DMS53 treated with DMSO at 0.1 percent for 48 hours (cell line): ENCODE measurements at regions not wholly inside any gene's neighbourhood (a gene's known extent, or its start where the extent isn't known, plus 50 kb on each side); places are given as distances from the start of the nearest gene placed in this dataset.

Source experiments
- DNase-seq: peaks from one replicate; lab custom pipeline; 2025; ENCODE audit not compliant: unreplicated experiment; lab: John Stamatoyannopoulos, UW

DNA sequence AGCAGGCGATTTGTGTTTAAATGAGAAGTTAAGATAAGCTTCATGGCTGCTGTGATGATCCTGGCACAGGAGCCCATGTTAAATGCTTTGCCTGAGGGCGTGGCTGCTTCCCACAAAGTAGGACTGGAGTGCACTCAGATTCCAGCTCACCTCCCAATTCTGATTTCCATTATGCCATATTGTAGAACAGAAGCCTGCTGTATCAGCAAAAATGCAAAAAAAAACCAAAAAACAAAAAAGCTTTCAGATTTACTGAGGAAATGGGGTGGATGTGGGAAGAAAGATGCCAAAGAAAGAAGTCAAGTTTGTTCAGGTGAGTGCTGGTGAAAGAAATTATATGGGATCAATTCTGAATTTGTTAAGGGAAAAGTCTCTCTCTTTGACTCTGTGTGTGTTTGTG lies 610.4 kb upstream of the NETO1 start:
- DNase-seq: no peak

DNA sequence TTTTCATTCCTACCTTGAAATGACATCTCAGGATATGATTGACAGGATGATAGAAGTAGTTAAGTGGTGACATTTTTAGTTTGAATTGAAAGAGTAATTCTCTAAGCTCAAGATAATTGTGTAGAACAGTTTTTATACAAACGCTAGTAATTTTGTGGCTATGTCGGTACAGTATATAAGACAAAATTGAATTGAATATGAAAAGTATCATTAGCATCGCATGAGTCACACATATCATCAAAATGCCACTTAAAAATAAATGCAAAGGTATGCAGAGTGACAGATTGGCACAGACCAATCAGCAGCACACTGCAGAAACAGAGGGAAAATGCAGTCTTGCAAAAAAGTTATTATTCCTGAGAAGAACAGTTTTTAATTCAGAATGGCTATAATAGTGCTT lies 608.2 kb upstream of the NETO1 start:
- DNase-seq: no peak

DNA sequence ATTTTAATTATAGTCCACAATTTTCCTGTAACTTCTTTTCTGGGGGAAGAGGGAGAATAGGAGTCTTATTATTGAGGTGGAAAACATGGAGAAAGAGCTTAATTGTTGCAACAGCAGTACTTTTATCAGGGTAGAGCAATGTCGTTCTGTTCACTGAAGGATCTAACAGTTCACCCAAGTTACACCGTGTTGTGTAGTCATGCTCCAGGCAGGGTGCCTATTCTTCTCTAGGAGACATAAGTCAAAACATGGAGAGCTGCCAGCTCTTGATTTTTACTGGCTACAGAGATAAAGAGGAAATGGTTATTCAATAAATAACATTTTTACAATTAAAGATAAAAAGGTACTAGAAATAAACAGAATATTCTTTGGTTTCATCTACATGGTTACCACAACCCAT lies 594.3 kb upstream of the NETO1 start:
- no peak for DNase-seq

DNA sequence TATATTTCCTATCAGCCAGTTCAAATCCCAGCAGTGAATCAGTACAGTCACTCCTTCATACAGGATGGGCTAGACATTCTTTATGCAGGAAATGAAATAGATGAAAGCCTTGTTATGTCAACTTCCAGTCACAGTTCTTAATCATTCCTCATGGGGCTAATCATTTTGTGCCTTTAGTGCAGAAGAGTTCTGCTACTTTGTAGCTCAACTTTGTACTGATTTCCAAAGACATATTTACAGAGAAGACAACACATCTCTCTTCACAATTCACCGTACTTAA lies 593.9 kb upstream of the NETO1 start:
- no peak for DNase-seq

DNA sequence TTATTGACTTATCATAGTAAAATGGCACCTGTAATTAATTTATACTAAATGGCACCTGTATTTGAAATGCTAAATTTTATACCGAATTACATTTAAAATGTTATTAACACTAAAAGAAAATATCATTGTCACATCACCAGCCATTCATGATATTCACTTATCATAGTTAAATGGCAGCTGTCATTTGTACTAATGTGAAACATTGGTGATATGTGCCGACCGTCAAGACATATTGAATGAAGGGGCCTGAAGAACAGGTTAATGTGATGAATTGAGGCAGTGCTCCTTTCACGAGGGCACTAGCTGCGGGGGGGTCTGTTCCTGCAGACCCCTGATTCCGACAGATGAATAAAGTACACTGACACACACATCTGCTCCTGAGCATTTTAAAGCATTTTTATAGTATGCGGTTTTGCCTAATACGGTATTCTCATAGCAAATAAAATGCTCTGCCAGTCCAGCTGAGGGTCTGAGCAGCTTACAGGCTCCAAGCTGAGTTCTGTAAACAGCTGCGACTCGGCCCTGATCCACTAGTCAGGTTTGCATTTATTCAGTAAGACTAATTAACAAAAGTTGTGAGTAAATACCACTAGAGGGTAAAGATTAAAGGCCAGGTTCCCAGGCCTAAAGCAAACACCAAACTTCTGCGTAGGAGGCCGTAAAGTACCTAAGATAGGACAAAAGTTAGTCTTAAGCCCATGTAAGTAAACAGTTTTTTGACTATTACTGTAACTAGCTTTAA lies 593.4 kb upstream of the NETO1 start:
- DNase-seq: no peak

DNA sequence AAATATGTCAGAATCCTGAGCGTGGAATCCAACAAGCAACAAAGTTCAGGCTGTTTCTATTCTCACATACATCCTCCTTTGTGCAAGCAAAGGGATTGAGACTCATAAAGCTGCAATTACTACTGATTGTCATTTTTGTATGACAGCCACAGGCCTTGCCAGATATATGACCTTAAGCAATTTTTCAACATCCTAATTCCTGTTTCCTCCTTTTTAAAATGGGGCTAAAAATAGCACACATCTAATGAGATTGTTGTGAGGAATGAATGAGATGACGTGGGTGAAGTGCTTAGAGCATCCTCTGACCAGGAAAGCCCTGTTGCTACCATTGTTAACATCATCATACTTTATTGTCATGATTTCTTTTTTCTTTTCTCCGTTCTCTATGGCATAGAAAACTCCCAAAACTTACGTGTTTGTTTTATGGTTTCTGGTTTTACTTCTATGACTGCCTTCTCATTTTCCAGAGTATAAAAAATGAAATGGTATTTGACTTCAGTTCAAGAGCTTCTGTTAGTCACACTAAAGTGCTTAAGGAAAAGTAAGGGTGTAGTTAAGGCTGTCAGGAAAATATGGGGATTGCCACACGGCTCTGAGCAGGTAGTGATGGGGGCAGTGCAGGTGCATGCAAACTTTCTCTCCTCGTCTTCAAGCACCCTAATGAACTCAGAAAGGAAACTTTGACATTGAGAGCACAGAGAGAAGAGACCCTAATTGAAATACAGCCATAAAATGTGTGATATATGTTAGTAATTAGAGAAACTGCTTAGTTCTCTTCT lies 590.6 kb upstream of the NETO1 start:
- DNase-seq: no peak

DNA sequence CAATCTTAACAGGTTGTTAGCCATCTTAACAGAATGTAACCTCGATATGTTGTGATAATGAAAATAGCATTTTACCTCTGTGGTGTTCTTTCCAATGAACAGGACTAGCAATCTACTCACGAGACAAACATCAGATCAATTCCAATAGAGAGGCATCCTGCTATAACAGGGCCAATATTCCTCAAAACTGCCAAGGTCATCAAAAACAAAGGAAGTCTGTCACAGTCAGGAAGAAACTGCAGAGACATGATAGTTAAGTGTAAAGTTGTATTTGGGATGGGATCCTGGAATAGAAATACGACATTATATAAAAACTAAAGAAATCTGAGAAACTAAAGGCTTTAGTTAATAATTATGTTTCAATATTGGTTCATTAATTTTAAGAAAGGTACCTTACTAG lies 588.9 kb upstream of the NETO1 start:
- DNase-seq: no peak

DNA sequence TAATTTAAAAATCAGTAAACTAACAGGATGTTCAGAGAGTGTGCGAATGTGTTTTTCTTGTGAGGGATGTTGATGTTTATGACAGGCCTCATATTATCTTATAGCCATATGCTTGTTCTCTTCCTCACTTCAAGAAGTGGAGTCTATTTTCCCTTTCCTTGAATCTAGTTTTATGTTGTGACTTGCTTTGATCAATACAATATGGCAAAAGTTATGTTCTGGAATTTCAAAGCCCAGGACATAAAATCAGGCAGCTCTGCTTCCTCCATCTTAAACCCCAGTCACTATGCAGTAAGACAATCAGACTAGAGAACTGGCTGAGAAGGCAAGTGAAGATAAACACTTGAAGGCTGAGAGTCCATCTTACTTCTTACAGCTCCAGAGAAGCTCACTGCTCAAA lies 585.1 kb upstream of the NETO1 start:
- no peak for DNase-seq

DNA sequence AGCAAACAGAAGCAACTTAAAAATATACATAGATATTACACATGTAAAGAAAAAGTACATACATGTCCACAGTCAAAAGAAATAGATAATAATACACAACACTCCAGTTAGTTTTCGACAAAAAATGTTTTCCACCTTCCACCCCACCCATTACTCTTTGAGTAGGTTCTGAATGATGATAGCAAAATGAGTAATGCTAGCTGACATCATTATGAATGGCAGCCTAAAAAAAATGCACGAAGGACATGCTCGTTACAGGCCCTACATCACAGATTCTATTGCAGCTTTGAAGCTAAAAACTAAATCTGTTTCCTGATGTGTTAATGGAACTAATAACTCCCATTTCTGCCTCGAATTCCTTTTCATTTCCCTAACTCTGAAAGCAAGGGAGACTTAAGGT lies 578.7 kb upstream of the NETO1 start:
- DNase-seq: no peak

DNA sequence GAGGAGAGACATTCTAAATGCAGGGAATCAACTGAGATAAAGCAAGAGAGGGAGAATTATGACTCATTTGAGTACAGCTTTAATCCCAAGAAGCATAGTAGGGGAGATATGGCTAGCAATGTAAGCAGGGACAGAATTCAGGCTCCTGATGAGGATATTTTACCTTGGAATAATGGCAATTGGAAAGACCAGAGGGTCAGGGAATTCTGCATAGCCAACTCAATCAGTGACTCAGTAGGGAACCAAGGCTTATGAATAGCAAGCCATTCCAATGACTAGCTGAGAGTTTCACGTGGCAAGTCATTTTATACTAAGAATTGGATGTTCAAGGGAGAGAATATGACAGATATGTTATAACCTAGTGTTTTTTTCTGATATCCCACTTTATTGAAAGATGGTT lies 563.8 kb upstream of the NETO1 start:
- DNase-seq: no peak

DNA sequence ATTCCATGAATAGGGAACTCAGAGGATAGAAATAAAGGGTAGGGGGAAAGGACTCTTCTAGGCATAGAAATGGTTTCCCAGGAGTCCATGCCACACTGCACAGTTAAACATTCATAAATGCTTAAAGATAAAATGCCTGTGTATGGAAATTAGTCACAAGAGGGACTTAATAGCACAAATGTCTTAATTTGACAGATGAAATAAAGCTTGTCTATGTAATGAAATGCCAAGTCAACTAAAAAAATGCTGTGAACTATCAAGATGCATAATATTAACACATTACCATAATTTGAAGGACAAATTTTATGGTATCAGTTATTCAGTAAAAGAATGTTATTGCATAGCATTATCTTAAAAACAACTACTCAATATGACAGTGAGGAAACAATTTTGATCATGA lies 553.2 kb upstream of the NETO1 start:
- no peak for DNase-seq

DNA sequence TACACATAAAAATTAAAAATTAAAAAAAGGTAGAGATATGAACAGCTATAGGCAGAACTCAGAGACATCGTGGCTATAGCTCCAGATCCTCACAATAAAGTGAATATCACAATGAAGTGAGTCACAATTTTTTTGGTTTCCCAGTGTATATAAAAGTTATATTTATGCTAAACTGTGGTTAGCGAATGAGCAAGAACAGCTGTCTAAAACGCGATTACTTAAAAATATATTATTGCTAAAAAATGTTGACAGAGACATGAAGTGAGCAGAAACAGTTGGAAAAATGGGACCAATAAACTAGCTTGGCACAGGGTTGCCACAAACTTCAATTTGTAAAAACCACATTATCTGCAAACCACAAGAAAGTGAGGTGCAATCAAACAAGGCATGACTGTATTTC lies 551.7 kb upstream of the NETO1 start:
- no peak for DNase-seq

DNA sequence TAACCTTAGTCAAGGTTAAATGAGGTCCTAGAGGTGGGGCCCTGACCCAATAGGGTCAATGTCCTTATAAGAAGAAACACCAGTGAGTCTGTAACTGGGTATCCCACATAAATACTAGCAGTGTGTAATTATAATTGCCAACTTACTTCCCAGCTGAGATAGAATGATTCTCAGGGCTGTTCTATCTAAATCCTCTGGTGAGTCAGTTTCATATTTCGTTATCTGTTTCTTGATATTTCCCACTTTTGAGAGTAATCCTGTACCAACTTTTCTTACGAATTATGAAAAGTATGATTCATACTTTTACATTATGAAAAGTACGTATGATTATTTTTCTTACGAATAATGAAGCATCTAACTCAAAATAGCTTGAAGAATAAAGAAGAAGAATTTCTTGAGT lies 546.8 kb upstream of the NETO1 start:
- DNase-seq: no peak

DNA sequence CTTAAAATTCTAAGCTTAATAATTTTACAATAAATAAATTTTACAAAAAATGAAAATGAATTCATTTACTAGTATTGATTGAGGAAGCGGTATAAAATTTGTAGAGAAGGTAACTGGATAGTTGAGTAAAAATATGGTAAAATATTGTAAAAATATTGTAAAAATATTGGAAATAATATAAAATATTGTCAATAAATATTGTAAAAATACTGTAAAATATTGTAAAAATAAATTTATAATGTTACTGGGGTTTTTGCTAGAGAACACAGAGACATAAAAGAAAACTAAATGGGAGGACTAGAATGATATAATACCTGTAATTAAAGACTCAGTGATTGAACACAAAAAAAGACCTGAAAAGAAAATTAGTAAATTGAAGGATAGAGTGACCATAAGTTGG lies 546.3 kb upstream of the NETO1 start:
- DNase-seq: no peak

DNA sequence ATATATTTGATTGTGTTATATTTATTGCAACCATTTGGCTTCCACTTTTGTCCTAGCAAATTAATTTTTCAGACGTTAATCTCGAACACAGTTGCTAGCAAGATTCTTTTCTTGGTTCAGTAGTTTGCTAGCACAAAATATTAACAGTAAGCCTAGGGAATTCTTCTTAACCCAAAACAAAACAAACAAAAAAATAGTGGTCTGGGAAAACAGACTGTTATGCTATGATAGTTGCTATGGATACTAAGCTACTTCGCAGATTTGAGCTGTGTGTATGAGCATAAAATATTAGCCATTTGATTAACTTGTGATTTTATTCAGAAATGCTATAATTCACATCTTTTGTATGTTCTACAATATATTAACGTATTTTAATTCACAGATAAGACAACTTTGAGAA lies 541.5 kb upstream of the NETO1 start:
- no peak for DNase-seq

DNA sequence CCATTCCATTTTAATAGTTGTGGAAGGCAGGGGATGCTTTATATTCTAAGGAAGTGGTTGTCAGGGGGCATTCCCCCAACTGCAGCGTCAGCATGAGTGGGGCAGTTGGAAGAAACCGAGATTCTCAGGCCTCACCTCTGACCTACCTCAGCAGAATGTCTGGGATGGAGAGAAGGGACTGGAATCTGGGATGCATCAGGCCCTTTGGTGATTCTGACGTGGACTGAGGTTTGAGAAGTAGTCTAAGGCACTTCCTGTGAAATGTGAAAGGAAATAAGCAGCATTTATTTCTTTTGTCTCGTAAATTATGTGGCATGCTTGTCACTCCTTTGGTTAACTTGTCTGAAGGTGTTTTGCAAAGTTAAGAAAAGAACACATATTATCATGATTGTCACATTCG lies 540.7 kb upstream of the NETO1 start:
- no peak for DNase-seq

DNA sequence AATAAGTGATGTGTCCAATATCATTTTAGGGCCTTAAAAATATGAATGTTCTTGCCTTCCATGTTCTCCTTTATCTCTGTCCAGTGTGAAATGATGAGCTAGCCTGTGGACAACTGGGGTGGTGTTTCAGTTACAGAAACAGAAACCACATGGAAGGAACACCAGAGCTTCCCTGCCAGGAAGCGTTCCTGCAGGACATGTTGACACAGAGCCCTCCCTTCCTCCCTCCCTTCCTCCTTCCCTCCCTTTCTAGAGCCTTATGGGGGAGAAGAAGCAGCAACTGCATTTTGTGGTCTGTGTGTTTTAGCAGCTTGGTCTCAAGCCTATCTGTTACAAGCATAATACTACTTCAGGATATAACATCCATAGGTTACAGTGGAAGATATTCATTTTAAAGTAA lies 539.7 kb upstream of the NETO1 start:
- DNase-seq: no peak

DNA sequence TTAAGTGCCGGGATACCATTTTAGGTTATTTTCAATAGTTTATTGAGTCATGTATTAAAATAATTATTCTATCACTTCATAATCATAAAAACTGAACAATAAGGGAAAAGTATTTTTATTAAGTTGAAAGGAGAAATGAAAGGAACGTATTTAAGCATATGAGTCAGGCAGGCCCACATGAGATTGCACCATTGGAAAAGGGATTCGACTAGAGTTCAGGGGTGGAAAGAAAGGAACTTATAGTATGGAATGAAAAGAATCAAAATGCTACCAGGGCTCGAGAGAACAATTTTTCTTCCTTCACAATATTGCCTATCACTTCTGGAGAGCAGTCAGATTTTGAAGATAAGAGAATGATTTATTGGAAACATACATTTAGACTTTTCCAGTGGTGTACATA lies 516.5 kb upstream of the NETO1 start:
- no peak for DNase-seq

DNA sequence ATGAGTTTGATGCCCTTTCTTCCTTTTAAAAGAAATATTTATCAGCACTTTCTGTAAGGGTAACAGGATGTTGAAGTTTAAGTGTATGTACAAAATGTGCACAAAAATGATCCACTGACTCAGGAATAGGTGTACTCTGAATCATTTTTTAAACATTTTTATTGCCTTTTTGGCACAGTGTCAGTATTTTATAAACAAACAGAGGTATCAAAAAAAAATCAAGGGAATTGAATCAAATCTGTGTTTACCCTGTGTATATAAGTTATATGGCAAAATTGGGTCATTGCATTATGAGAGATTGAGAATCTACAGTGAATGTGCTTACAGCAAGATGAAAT lies 513.9 kb upstream of the NETO1 start:
- no peak for DNase-seq

DNA sequence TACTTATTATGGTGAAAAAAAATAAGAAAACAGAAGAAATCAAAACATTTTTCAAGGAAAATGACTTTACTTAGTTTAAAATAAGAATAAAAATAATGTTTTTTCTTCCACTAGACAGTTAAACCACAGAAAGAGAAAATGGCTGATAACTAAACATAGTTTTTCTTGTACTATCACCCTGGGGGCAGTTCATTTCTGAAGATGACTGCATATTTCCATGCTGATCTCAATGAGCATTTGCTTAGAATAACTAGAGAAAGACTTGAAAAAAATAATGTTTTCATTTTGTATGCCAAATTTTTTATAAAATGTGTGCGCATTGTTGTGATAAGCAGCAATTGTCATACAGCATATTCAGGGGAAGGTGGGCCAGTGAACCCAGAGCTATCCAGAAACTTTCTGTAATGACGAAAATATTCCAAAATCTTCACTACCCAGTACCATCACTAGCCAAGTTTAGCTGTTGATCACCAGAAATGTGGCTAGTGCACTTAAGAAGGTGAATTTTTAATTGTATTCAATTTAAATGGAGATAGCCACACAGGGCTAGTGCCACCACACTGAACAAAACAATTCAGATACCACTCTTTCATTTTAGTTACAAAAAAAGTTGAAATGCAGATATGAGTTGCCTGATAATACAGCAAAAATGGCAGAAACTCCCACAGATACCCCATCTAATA lies 513.4 kb upstream of the NETO1 start:
- DNase-seq: no peak

DNA sequence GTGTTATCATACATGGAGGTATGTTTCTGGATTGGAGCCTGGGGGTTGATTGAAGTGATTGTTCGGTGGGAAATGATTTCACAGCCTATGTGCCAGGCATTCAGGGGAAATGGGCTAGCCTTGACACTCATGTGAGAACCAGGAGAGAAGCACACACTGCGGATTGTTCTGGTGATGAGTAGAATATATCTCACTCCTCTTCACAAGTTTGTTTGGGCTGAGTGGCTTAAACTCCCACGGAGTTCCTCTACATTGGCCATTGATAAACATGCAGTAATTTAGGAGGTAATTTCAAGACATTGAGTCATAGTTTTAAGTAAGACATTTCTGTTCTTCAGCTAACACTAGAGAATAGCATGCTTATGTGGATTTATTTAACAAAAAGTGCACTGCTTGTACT lies 498.9 kb upstream of the NETO1 start:
- no peak for DNase-seq

DNA sequence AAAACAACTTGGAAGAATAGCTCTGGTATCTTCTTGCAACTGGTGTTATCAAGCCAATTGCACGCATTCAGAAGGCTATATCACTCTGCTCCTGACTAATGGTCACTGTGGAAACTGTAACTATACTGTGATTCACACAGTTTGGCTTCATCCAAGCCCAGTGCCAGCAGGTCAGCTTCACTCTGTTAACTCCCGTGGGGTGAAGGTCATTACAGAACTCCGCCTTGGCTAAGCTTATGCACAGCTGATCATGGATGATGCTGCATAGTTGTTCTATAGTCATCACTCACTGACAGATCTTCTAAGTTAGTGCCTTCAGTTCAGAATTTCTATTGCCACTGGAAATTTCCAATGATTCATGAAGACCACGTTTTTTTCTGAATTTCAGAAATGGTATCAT lies 497.2 kb upstream of the NETO1 start:
- no peak for DNase-seq

DNA sequence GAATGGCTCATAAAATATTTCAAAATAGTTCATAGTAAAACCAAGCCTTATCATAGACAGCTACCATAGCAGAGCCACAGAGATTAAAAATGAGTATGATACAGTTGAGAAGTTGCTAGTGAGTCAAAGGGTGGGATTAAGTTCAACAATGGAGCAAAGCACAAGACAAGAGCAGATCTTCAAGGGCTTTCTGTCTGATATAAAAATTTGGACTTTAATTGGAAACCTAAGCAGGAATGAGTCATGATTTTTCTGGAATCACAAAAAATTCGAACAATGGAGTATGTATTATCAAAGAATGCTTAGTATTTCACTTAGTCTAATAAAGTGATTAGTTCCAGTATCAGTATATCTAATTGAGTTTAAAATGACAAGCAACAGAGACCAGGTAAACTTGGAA lies 487.3 kb upstream of the NETO1 start:
- DNase-seq: no peak
